Activated CD8-positive, alpha-beta memory T cell treated with anti-CD3 and anti-CD28 coated beads for 48 hours (primary cell): ENCODE measurements at regions not wholly inside any gene's neighbourhood (a gene's known extent, or its start where the extent isn't known, plus 50 kb on each side); places are given as distances from the start of the nearest gene placed in this dataset.
"Not testable (repeated sequence)": the region's sequence is repeated elsewhere in the genome, so short reads cannot be mapped to it uniquely, and the experiment has no call there.

ENCODE experiments used
- DNase-seq, 3 experiments: peaks; one replicate each; pipeline ENCODE4 v3.0.0-alpha.2; 2020; ENCODE audit warnings: low read depth in 2 of 3, low spot score in 2 of 3

DNA sequence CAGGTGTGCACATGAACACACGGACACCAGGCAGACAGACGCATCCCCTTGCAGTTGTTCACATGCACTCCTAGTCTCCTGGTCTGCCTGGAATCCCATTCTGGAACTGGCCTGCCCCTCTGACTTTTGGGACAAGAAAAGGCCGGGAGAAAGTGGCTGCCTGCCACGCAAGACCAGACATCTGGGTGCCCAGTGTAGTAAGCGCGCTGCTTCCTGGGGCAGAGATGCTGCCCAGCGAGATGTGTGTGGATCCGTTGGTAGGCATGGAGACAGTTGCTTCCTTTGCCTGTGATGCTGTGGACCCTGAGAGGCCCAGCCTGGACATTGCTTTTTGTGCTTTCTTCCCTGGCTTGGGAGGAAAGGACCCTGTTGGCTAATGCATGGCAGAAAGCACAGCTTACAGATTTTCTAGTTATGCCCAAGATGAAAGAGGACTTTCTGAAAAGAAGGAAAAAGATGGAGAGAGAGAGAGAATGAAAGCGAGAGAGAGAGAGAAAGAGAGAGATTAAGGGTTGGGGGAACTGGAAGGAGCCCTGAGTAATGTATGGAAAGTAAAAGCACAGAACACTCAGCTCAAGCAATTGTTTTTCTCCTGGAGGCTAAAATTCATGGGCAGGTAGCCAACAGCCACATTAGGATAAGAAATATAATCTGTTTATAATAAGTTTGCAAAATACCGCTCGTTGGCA is 235.3 kb downstream of the BCL2L11 start:
- not testable (repeated sequence) for DNase-seq

GRCh38 chr2:111356512-111357031 is 235.9 kb downstream of the BCL2L11 start:
- not testable (repeated sequence) for DNase-seq

DNA sequence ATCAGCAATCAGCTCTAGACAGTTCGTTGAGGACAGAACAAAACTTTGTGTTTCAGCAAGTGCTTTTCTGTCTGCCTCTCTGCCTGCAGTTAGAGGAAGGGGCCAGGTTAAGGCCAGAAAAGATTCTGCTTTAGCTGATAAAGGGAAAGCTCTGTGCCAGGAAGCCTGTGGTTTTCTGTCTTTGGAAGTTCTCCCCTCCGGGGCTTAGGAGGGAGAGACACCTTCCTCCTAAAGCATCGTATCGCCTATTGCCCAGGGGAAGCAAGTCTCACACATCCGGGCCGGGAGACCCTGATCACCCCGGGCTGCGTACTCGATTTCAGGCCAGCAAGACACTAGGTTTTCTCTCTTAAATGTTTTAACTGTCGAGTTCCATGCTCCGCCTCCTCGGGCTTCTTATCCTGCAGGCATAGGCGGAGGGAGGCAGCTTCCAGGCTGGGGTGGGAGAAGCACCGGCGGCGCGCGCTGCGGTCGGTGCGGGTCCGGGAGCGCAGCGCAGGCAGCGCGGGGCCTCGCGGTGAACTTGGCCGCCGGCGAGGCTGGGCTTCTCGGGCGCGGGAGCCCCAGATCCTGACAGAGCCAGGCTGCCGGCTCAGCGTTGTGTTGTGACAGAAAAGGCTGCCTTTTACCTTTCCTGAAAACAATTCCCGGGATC is 245.4 kb downstream of the BCL2L11 start:
- not testable (repeated sequence) for DNase-seq

GRCh38 chr2:111366641-111367029 is 245.9 kb downstream of the BCL2L11 start:
- not testable (repeated sequence) for DNase-seq

DNA sequence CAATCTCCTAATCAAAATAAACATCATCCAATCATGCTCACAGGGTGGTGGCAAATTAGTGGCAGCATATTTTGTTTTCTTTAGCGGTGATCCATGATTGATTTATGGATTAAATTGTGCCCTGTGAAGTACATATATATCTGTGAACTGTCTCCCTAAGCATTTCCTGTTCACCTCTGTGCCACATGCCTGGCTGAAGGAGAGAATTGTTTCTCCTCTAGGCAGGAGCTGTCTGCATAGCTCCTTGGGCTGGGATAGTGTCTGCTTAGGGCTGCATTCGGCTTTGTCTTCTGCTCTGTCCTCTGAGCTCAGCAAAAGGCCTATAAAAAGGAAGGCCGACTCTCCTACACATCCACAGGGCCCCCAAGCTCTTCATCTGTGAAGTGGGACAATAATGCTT is 246.4 kb downstream of the BCL2L11 start:
- DNase-seq, result not testable (repeated sequence)

DNA sequence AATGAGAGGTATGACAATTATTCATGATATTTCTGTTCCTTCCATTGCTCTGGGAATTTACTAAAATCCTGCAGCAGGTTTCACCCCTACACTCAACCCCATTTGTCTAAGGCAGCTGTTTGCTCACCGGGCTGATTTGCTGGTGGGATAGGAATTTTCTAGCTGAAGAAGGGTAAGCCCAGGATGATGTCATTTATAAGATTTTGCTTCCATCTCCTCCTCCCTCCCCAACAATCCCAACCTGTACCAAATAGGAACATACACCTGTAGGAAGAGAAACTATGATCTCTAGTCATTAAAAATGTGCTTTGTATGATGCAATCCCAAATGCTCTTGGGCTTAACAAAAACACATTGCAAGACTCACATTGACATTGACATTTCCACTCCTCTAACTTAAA is 247.2 kb downstream of the BCL2L11 start:
- not testable (repeated sequence) for DNase-seq

DNA sequence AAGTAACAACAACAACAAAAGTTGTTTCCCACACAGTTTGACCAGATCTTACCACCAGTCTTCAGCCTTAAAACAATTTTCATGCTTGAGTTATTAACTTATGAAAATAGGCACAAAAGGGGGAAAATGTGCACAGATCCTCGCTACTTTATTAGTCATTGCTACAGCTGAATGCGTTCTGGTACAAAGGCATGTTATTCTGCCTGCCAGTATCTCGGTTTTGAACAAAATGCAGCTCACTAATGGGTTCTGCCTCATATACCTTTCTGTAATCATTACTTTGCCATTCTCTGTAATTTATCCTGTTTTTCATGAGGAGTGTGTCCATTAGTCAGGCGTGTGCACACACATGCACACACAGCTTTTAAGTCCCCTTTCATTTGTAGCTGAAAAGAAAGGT is 247.6 kb downstream of the BCL2L11 start:
- not testable (repeated sequence) for DNase-seq

- not testable (repeated sequence) for DNase-seq
These were observed 252.3 kb downstream of the BCL2L11 start for GRCh38 chr2:111373060-111373459.

GRCh38 chr2:111373989-111374388 is 253.3 kb downstream of the BCL2L11 start:
- DNase-seq, result not testable (repeated sequence)

GRCh38 chr2:111374734-111375133 is 254.0 kb downstream of the BCL2L11 start:
- not testable (repeated sequence) for DNase-seq

- DNase-seq, result not testable (repeated sequence)
These were observed 254.7 kb downstream of the BCL2L11 start for GRCh38 chr2:111375320-111375883.

DNA sequence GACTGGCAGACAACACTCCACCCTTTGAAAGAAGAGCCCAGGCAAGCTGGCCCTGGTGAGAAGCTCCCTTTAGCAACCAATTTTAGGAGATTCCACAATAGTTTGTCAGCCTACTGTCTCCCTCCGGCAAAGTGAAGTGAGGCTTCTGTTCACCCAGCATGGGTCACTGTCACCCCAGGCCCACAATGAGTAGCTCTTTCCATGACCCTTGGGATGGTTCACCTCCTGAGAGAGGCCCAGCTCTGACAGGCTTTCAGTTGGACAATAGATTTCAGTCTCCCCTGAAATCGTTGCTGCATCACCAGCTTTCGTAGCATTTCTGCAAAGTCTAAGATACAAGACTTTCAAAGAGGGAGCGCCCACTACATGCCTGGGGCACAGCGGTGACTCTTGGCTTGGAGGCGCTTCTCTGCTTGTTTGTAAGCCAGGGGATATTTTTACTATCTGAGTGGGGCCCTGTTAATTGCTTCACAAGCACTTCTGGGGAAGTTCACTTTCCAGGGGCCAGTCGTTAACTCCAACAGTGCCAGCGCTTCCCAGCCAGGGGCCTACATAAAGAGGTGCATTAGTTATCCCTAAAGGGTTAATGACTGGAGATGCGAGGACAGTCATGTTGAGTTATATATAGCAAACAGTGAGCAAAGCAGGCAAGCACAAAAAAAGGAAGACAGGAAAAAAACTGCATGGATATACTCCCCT is 255.7 kb downstream of the BCL2L11 start:
- not testable (repeated sequence) for DNase-seq

DNA sequence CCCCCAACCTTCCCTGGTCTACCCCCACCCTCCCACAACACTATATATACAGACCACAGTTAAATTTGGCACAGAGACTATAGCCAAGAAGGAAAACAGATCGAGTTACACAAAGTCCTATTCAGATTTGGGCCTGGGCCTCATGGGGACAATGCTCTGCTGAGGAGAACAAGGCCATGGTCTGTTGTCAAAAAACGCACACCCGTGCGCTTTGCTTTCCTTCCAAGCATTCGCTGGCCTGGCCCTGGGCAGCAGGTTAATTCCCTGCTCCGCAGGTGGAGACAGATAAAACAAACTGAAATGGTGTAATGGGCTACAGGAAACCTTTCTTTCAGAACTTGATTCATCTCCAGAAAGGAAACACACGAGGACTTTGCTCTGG is 256.2 kb downstream of the BCL2L11 start:
- DNase-seq, result not testable (repeated sequence)

DNA sequence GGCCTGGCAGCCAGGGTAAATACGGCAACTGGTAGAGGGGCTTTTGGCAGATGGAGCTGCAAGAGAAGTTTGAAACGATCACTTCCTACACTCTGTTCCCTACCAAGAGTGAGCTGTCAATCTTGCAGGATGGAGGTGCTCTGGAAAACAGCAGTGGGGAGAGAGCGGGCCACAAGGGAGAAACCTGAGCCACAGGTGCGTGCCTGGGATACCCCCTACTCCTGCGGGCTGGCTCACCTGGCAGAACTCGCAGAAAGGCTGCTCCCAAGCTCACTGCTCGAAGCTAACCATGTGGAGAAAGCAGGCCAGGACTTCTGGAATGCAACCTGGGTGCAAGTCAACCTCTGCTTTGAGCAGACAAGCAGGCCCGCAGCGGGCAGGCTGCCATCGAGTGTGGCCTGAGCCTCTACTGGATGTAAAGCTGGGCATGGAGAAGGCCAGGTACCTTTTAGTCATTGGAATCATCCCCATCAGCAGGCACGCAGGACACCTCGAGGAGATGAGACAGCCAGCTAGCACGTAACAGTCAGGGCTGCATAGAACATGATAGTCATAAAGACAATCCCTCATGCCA is 256.8 kb downstream of the BCL2L11 start:
- not testable (repeated sequence) for DNase-seq

- DNase-seq, result not testable (repeated sequence)
These were observed 257.6 kb downstream of the BCL2L11 start for GRCh38 chr2:111378348-111378747.

- DNase-seq, result not testable (repeated sequence)
These were observed 260.2 kb downstream of the BCL2L11 start for GRCh38 chr2:111380733-111381439.

- not testable (repeated sequence) for DNase-seq
These were observed 261.0 kb downstream of the BCL2L11 start for GRCh38 chr2:111381530-111382306.

DNA sequence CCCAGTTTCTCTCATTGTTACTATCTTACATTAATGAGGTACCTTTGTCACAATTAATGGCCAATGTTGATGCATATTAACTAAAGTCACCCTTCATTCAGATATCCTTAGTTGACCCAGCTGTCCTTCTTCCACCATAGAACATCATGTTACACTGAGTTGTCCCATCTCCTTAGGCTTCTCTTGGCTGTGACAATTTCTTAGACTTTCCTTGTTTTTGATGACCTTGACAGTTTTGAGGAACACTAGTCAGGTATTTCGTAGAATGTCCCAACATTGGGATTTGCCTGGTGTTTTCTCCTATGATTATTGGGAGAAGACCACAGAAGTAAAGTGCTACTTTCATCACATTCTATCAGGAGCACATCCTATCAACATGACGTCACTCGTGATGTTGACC is 261.8 kb downstream of the BCL2L11 start:
- not testable (repeated sequence) for DNase-seq

DNA sequence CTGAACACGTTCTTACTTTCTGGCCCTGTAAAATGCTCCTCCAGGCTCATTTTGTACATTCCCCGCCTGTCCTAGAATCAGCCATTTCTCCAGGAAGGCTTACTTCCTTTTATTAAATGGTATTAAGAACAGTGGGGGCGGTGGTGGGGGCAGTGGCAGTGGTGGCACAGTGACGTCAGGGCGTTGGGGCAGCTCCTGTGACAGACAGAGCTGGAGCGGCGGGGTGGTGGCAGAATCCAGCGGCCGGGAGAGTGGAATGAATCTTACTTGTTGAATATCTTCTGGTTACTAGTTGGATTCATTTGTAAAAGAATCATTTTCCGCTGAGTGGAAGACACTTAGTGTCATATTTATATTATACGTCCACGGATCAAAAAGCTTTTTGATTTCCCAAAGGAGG is 262.6 kb downstream of the BCL2L11 start:
- DNase-seq, result not testable (repeated sequence)
